Activated CD4-positive, alpha-beta T cell treated with anti-CD3 and anti-CD28 coated beads, Interleukin-2, amount 10 ng/mL, durations not matched to agents 7 days and 5 days (primary cell): ENCODE measurements at regions not wholly inside any gene's neighbourhood (a gene's known extent, or its start where the extent isn't known, plus 50 kb on each side); places are given as distances from the start of the nearest gene placed in this dataset.

Source experiments
- CTCF ChIA-PET: fragments of 350-600 bp; sonication (Branson Sonifier 250); formaldehyde crosslinking; loops from one replicate; lab custom pipeline; 2021; ENCODE audit warnings: antibody characterized with exemption; lab: Charles Lee
- POLR2A ChIA-PET: fragments of 350-600 bp; sonication (Branson Sonifier 250); formaldehyde crosslinking; loops from one replicate; lab custom pipeline; 2021; ENCODE audit warnings: antibody characterized with exemption; lab: Charles Lee
- DNase-seq: peaks from one replicate; pipeline ENCODE4 v3.0.0-alpha.2; 2020
- H3K27ac Mint-ChIP-seq: one replicate; pipeline ENCODE4 v1.8.0; 2021; ENCODE audit warnings: mild to moderate bottlenecking, moderate library complexity, mixed read lengths
- H3K27me3 Mint-ChIP-seq: one replicate; pipeline ENCODE4 v1.8.0; 2021; ENCODE audit warnings: mixed read lengths
- H3K36me3 Mint-ChIP-seq: one replicate; pipeline ENCODE4 v1.8.0; 2021; ENCODE audit warnings: low read depth, mixed read lengths
- H3K4me1 Mint-ChIP-seq: one replicate; pipeline ENCODE4 v1.8.0; 2021; ENCODE audit warnings: mixed read lengths
- H3K4me3 Mint-ChIP-seq: one replicate; pipeline ENCODE4 v1.8.0; 2021; ENCODE audit warnings: mild to moderate bottlenecking, moderate library complexity, mixed read lengths
- H3K9me3 Mint-ChIP-seq: one replicate; pipeline ENCODE4 v1.8.0; 2021; ENCODE audit warnings: mixed read lengths

GRCh38 chr18:34990597-34990996 lies 50.6 kb upstream of the MAPRE2 start:
- H3K4me3 Mint-ChIP-seq: no peak overlapping the region
- CTCF ChIA-PET: no interaction called here
- DNase-seq: no peak
- H3K27ac Mint-ChIP-seq: no peak overlapping the region
- no peaks in the 10 kb centered on the region for H3K4me1 Mint-ChIP-seq
- H3K36me3 Mint-ChIP-seq: no peaks in the 10 kb centered on the region
- no peaks in the 10 kb centered on the region for H3K27me3 Mint-ChIP-seq
- no peaks in the 10 kb centered on the region for H3K9me3 Mint-ChIP-seq
- POLR2A ChIA-PET: no interaction called here

- Mint-ChIP-seq H3K27ac (no peak overlapping the region), H3K4me3 (no peak overlapping the region), H3K4me1 (no peaks in the 10 kb centered on the region), H3K36me3 (no peaks in the 10 kb centered on the region), H3K9me3 (no peaks in the 10 kb centered on the region), H3K27me3 (no peaks in the 10 kb centered on the region)
- POLR2A ChIA-PET: no interaction called here
- CTCF ChIA-PET: no interaction called here
- no peak for DNase-seq
Measured at GRCh38 chr18:34991152-34991551, 50.1 kb upstream of the MAPRE2 start.
